NCI-H1092 (cell line): ENCODE measurements at regions not wholly inside any gene's neighbourhood (a gene's known extent, or its start where the extent isn't known, plus 50 kb on each side); places are given as distances from the start of the nearest gene placed in this dataset.

Experiments used
- DNase-seq: peaks from one replicate; lab custom pipeline; 2025; lab: John Stamatoyannopoulos, UW

DNA sequence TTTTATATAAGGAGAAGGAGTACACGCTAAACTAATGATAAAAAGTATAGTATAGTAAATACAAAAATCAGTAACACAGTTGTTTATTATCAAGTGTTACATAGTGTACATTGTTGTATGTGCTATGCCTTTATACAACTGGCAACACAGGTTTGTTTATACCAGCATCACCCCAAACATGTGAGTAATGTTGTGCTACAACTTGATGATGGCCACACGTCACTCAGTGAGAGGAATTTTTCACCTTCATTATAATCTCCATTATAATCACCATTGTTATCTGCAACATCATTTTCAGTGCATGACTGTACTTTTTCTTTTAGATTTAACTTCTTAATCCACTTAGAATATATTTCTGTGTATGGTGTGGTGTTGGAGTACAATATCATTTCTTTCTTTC lies 204.0 kb upstream of the CTNNB1 start:
- DNase-seq, result no peak

DNA sequence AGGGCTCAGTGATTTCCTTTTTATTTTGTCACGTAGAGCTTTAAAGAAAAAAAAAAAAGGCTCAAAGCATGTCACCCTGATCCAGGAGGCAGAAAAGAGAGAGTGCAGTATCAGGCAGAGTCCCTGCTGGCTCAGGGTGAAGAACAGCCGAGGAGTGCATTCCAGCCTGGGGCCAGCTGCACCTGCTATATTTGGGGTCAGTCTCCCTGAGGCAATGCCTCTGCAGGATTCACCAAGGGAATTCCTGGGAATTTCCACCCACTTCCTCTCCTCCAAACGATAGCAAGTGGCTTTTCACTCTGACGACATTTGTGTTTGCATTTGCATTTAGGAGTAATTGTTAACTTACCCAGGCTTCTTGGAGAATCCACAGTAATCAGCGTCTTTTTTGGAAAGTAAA lies 202.9 kb upstream of the CTNNB1 start:
- no peak for DNase-seq

- DNase-seq, result no peak
Measured at GRCh38 chr3:40996827-40997710, 202.2 kb upstream of the CTNNB1 start.

DNA sequence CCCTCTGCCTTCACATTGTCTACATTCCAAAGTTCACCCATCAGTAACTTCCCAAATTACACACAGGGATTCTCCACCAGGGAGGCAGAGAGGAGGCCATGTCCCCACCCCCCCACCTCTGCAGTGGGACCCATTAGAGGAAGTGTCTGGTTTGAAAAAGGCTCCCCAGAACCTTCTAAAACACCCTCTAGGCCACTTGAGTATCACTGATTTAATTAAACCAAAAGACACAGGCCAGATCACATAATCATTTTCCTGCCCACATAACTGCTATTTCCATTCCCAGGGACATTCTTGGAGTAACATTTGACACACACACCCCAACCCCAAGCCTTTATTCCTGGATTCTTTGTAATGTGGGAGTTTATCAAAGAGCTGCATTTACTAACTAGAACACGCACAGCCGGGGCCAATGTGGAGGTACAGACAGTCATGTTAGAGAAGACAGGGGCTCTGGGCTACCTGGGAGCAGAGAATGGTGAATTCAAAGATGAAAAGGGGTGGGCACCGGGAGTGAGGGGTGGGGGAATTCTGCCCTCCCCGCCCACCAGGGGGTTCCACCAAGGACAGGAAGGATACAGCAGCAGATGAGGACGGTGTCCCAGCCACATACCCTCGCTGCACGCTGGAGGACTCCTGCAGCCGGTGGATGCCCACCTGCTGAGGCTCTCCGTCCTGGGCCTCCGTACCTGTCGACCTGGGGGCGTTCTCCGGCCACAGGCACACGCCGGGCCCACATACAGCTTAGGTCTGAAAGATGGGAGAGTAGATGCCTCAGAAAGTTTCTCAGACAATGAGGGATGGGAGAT lies 201.4 kb upstream of the CTNNB1 start:
- no peak for DNase-seq

DNA sequence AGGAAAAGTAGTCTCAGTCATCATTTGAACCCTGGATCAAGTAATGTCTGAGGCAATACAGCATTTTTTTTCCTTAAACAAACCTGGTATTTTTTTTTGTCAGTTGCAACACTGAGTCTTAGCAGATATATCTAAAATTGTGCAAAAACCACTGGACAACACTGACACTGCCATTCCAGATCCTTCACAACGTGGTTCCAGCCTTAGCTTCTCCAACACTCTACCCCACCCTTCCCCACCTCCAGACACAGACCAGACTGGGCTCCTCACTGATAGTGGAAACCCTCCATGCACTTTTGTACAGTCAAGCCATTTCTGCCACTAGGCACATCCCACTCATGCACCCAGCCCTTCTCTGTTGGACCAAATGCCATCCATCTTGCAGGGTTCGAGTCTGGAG lies 199.6 kb upstream of the CTNNB1 start:
- DNase-seq, result no peak

- no peak for DNase-seq
Measured at GRCh38 chr3:41000471-41000870, 198.8 kb upstream of the CTNNB1 start.

GRCh38 chr3:41001556-41001955 lies 197.7 kb upstream of the CTNNB1 start:
- no peak for DNase-seq

DNA sequence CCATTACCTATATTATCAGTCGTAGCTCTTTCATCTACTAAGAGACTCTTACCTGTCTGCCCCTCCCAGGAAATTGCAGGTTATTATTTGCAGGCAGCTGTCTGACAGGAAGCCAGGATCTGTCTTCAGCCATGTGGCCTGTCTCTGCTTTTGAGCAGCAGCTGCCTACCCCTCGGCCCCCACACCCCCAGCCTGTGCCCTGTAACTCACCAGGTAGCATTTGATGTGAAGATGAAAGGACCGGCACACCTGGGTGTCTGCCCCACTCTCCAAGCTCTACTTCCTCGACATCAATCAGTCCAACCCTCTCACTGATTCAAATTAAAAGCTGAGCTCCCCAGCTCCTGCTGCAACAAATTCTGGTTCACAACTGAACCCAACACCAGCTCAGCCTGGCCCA lies 197.2 kb upstream of the CTNNB1 start:
- DNase-seq, result no peak

DNA sequence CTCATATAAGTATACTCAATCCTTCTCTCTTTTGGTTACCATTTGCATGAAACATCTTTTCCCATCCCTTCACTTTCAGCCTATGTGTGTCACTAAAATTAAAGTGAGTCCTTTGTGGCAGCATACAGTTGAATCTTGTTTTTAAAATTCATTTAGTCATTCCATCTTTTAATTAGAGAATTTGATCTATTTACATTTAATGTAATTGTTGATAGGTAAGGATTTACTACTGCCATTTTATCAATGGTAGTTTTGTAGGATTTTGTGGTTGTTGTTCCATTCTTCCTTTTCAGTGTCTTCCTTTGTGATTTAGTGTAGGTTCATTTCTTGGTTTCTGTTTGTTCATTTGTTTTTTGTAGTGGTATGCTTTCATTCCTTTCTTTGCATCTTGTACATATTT lies 191.9 kb upstream of the CTNNB1 start:
- DNase-seq, result no peak

DNA sequence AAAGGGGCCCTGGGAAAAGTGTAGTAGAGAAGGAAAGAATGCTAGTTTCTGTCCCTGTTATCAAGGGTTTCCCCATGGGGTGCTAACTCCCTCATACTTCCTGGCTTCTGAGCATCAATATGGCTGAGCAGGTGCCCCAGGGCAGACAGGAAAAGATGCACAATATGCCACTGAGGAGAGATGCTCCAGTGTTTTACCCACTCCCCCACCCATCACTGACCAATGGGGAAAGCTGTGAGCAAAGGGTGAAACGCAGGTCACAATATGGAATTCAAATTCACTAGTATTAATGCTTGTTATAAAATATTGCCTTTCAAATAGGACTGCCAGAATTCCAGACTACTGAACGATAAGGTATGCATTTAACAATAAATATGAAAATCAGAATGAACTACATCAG lies 187.5 kb upstream of the CTNNB1 start:
- no peak for DNase-seq

DNA sequence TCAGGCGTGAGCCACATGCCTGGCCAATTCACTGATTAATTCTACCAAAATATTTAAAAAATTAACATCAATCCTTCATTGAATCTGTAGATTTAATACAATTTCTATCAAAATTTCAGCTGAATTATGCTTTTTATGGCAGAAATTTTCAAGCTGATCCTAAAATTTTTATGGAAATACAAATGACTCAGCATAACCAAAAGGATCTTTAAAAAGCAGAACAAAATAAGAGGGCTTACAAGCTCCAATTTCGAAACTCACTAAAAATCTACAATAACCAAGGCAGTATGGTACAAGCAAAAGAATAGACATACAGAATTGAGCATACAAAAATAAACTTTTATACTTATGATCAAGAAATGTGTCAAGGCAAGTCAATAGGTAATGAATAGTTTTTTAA lies 180.4 kb upstream of the CTNNB1 start:
- no peak for DNase-seq

DNA sequence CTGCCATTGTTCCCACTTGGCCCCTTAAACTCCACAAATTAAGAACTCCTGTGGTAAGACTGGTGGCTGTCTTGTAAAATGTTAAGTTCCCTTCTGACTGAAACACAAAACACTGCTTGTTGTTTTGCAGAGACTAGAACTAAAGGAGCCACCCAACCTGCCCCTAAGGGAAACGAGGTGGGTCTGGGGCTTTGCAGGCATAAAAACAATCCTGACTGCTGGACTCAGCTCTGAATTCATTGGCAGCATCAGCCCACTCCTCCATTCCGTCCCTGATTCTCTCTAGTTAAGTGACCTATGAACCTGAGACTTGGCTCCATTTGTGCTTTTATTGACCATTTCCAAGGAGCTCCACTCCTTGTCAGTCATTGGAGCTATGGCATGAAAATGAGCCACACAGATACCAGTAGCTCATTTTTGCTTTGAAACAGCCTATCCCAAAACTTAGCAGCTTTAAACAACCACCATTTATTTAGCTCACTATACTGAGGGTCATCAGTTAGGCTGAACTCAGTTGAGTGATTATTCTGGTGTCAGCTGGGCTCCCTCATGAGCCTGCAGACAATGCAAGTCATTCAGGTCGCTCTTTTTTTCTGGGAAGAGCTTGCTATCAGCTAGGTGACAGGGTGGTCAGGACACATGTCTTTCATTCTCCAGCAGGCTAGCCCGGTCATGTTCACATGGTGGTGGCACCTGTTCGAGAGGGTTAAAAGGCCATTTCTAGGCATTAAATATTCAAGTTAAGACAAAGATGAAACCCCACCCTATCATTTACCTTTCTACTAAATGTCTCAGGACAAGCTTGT lies 175.1 kb upstream of the CTNNB1 start:
- no peak for DNase-seq

GRCh38 chr3:41026394-41027177 lies 172.7 kb upstream of the CTNNB1 start:
- DNase-seq, result no peak

GRCh38 chr3:41029356-41029755 lies 169.9 kb upstream of the CTNNB1 start:
- no peak for DNase-seq

DNA sequence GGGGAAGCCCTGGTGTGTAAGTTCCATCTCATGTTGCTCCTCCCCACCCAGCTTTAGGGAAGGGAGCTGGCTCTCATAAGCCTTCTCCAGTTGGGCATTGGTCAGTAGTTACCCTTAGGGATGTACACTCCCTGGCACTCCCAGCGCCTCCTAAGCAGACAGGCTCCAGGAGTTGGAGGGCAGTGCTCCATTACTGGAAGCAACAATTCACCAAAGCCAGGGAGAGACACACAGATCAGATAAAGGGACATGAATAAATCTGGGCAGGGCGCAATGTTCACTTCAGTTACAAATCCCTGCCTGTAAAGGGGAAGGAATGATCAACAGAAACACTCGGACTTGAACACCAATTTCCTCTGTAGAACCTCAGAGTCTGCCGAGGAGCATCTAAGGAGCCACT lies 169.1 kb upstream of the CTNNB1 start:
- DNase-seq, result no peak

DNA sequence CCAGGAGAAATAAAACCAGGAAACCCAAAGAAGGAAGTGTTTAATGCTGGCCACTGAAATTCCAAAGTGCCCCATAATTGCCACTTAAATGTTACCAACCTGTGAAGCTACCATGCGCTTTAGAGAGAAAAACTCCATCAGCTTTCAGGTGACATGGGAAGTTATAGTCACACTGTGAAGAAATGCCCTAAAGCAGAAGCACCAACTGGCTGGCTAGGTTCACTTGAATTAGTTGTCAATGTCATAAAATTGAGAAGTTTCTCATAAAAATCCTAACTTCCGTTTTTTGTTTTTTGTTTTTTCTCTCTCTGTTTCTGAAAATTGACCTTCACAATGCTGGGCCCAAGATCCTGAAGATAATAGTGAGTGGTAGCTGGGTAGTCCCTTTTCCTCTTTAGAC lies 167.9 kb upstream of the CTNNB1 start:
- DNase-seq, result no peak

GRCh38 chr3:41033956-41034519 lies 165.3 kb upstream of the CTNNB1 start:
- DNase-seq, result no peak

- no peak for DNase-seq
Measured at GRCh38 chr3:41035456-41036022, 163.8 kb upstream of the CTNNB1 start.

GRCh38 chr3:41037651-41038334 lies 161.5 kb upstream of the CTNNB1 start:
- DNase-seq, result no peak

DNA sequence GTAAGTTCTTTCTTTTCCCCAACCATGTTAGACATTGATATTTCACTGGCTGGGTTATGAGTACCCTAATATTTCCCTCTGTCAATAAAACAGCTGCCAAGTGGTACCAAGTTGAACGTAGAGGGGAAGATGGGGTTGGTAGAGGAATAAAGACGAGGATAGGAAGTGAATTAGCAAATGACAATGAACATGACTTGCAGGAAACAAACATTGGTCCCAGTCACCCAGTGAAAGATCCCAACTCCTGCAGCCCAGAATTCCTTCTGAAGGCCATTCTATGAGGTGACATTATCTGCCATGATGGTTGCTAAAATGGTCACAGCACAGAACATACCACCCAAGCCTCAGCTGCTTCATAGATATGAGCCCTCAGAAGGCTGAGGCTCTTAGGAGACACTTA lies 159.0 kb upstream of the CTNNB1 start:
- DNase-seq, result no peak
